ENCODE measurements at regions not wholly inside any gene's neighbourhood (a gene's known extent, or its start where the extent isn't known, plus 50 kb on each side); places are given as distances from the start of the nearest gene placed in this dataset.

GRCh38 chr10:1980459-1980858, 243.1 kb upstream of the ADARB2 start:
- TF ChIP-seq EP300 (IDR thresholded peaks at IDR 0.05) (no peak), POLR2A (IDR thresholded peaks at IDR 0.05) (no peak)
